ENCODE measurements at regions not wholly inside any gene's neighbourhood (a gene's known extent, or its start where the extent isn't known, plus 50 kb on each side); places are given as distances from the start of the nearest gene placed in this dataset.

DNA sequence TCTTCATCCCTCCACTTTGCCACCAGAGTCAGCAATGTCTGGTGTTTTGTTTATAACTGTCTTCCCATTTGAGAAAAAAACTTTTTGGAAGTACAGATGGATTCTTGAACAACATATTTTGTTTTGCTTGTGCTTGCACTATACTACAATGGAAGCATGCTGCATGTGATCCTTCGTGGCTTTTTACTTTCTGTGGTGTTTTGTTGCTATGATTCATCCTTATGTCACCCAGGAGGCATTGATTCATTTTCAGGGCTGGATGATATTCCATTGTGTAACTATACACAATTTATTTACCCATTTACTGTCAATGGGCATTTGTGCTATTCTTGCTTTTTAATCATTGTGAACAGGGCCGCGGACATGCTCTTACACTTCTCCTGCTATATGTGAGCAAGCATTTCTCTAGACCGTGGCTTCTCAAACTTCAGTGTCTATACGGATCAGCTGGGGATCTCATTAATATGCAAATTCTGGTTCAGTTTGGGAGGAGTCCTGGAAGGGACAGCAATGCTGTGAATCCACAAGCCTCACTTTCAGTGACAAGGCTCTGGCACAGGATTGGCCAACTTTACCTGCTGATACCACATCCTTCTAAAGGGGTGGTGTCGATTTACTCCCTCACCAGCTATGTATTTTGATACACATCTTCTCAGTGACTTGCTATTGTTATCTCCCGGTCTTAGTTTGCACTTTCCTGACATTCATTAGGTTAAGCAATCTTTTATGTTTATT is 65.9 kb downstream of the POLR2M start:
- TF ChIP-seq, protein P1, sequence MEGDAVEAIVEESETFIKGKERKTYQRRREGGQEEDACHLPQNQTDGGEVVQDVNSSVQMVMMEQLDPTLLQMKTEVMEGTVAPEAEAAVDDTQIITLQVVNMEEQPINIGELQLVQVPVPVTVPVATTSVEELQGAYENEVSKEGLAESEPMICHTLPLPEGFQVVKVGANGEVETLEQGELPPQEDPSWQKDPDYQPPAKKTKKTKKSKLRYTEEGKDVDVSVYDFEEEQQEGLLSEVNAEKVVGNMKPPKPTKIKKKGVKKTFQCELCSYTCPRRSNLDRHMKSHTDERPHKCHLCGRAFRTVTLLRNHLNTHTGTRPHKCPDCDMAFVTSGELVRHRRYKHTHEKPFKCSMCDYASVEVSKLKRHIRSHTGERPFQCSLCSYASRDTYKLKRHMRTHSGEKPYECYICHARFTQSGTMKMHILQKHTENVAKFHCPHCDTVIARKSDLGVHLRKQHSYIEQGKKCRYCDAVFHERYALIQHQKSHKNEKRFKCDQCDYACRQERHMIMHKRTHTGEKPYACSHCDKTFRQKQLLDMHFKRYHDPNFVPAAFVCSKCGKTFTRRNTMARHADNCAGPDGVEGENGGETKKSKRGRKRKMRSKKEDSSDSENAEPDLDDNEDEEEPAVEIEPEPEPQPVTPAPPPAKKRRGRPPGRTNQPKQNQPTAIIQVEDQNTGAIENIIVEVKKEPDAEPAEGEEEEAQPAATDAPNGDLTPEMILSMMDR (IDR thresholded peaks at IDR 0.05): no peak
- TF ChIP-seq, protein P2, sequence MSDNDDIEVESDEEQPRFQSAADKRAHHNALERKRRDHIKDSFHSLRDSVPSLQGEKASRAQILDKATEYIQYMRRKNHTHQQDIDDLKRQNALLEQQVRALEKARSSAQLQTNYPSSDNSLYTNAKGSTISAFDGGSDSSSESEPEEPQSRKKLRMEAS (IDR thresholded peaks at IDR 0.05; ENCODE audit: low read depth): no peak
- TF ChIP-seq, protein P3, sequence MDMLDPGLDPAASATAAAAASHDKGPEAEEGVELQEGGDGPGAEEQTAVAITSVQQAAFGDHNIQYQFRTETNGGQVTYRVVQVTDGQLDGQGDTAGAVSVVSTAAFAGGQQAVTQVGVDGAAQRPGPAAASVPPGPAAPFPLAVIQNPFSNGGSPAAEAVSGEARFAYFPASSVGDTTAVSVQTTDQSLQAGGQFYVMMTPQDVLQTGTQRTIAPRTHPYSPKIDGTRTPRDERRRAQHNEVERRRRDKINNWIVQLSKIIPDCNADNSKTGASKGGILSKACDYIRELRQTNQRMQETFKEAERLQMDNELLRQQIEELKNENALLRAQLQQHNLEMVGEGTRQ (IDR thresholded peaks at IDR 0.05; ENCODE audit: borderline replicate concordance, low read depth, low read length): no peak
- TF ChIP-seq, protein P4, sequence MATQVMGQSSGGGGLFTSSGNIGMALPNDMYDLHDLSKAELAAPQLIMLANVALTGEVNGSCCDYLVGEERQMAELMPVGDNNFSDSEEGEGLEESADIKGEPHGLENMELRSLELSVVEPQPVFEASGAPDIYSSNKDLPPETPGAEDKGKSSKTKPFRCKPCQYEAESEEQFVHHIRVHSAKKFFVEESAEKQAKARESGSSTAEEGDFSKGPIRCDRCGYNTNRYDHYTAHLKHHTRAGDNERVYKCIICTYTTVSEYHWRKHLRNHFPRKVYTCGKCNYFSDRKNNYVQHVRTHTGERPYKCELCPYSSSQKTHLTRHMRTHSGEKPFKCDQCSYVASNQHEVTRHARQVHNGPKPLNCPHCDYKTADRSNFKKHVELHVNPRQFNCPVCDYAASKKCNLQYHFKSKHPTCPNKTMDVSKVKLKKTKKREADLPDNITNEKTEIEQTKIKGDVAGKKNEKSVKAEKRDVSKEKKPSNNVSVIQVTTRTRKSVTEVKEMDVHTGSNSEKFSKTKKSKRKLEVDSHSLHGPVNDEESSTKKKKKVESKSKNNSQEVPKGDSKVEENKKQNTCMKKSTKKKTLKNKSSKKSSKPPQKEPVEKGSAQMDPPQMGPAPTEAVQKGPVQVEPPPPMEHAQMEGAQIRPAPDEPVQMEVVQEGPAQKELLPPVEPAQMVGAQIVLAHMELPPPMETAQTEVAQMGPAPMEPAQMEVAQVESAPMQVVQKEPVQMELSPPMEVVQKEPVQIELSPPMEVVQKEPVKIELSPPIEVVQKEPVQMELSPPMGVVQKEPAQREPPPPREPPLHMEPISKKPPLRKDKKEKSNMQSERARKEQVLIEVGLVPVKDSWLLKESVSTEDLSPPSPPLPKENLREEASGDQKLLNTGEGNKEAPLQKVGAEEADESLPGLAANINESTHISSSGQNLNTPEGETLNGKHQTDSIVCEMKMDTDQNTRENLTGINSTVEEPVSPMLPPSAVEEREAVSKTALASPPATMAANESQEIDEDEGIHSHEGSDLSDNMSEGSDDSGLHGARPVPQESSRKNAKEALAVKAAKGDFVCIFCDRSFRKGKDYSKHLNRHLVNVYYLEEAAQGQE (IDR thresholded peaks at IDR 0.05; ENCODE audit: low read depth, low read length): no peak
- TF ChIP-seq CHD2 (IDR thresholded peaks at IDR 0.05; ENCODE audit: low read length, partially characterized antibody) (no peak), JUND (IDR thresholded peaks at IDR 0.05) (no peak), TAF1 (IDR thresholded peaks at IDR 0.05; ENCODE audit: borderline replicate concordance, low read depth, low read length) (no peak), TEAD4 (IDR thresholded peaks at IDR 0.05; ENCODE audit: borderline replicate concordance, insufficient read depth) (no peak), RCOR1 (IDR thresholded peaks at IDR 0.05; ENCODE audit: low read length) (no peak)

Measured in SK-N-SH (cell line).